ENCODE measurements at regions not wholly inside any gene's neighbourhood (a gene's known extent, or its start where the extent isn't known, plus 50 kb on each side); places are given as distances from the start of the nearest gene placed in this dataset.

DNA sequence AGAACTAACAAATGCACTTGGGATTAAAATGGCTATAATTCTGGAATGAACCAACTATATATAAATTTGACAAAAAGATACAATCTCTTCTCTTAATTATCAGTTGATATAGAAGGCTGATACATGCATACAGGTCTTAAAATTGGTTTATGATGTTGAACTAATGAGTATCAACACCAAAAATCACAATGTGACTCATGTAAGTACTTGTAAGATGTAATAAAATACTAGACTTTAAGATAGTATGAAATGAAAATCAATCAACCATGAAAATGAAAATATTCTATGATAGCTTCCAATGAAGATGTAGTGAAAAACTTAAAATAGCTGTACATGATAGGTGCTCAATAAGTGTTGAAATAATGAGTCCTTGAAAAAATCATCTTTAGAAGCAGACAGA is 116.6 kb upstream of the SOX5 start:
- intact Hi-C loops (cut with micrococcal nuclease) = no loop called here

DNA sequence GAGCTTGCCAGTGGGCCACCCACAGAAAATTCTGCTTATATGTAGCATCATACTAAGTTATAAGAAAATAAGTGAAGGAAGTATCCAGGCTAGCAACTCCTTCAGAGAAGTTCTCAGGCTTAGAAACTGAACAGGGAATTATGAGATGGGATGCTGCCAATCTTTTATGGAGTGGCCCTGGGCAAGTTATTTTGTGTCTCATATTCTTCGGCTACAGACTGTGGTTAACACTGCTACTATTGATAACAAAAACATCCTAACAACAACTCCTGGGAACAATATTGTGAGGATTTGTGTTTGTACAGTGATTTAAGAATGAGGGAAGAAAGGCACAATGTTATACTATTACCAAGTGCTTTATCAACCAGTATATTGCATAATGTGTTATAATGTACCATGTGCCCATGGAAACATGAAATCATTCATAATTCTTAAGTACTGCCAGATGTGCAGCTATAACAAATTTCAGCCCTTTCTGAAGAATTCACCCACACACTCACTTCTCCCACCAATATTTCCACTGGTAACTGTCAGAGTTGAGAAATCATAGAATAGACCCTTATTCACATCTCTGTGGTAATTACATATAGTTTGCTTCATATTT is 113.3 kb upstream of the SOX5 start:
- intact Hi-C loops (cut with micrococcal nuclease) = no loop called here

DNA sequence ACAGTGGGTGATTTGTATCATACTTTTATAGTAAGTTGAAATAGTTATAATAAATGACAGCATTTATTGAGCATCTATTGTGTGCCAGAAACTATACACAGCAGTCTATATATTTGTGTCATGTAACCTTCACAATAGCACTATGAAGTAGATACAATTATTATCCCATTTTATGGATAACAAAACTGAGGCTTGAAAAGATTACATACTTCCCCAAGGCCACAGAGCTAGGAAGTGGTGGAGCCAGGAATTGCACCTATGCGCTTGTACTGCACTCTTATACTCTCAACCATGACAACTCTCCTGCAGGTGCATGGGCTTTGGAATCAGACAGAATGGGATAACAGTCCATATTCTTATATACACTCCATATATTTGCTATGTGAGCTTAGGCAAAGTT is 110.6 kb upstream of the SOX5 start:
- intact Hi-C loops (cut with micrococcal nuclease) = no loop called here

DNA sequence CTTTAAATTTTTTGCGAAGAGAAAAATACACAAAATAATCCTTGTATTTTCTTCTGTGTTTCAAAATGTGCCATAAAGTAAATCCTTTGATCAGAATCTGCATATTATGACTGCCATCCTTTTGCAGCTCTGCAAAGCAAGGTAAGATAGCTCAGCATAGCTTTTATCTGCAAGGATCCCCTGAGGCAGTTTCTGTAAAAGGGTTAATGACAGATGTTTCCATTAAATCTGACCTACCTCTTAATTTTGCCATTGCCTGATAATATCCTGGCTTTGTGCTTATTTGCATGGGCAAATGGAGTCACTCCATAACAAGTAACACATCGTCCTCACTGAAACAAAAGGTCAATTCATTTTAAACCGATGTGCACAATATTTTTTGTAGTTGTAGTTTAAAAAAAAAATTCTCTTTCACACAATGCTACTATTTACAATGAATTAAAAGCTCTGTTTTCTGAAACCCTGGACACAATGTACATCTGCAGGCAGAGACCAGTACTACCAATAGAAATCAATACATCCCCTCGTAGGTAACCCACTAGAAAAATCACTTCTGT is 108.5 kb upstream of the SOX5 start:
- intact Hi-C loops (cut with micrococcal nuclease) = no loop called here

DNA sequence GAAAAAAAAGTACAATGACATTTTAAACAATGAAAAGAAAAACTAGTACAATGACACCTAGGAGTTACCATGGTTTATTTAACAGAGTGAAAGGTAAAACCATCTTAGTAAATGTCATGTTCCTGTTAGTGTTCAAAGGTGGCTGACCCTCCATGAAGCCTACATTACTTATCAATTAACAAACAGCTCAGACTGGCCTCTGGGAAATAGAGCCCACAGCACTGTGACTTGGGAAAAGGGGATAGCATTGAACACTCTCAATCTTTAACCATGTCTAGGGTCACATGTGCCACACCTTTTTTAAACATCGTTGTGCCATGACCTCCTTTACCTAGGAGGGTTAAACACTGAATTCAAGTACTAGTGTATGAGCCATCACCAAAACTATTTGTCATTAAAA is 106.3 kb upstream of the SOX5 start:
- intact Hi-C loops (cut with micrococcal nuclease) = no loop called here

DNA sequence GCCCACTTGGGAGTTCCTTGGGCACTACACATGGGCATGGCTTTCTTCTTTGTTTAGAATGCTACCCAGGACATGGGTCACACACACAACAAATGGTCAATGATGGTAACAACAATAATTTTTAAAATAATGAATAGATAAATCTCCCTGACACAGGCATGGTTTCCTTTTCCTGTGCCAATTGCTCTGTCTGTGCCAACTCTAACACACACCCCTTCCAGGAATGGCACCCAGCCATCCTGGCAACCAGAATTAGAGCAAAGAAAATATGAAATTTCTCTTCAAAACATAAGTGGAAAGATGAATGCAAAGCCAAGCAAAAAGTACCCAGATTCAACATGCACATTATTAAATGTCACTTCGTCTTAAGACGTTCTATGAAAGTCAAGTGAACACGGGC is 104.9 kb upstream of the SOX5 start:
- intact Hi-C loops (cut with micrococcal nuclease) = no loop called here

DNA sequence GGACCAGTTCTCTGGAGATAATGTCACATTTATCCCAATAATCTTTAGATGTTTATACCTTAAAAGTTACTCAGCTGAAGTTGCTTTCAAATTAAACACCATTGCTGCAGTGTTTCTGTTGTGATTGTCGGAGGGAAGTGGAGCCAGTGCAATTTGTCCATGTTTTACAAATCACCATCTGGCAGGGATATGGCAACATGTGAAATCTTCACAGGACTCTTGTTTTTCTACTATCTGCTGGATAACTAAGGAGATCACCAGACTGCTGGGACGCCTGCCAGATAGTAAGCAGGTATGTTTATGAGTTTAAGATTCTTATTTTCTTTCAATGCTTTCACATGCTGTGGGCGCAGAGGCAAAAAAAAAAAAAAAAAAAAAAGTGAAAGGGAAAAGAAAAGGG is 100.3 kb upstream of the SOX5 start:
- intact Hi-C loops (cut with micrococcal nuclease) = no loop called here

DNA sequence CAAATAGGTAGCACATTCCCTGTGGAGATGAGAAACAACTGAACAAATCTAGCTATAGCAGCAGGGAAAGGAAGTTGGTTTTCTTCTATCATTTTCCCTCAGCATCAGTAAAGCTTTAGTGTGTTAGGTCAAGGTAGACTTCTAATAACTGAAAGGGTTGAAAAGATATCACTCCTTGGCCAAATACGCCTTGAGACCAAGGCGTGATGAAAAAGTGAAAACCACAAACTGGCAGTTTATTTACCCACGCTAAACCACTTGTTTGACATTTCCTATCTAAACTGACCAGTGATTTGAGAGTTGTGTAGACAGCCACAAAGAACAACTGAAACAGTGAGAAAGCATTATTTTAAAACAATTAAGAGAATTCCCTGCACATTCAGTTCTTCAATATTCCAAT is 99.6 kb upstream of the SOX5 start:
- intact Hi-C loops (cut with micrococcal nuclease) = no loop called here

DNA sequence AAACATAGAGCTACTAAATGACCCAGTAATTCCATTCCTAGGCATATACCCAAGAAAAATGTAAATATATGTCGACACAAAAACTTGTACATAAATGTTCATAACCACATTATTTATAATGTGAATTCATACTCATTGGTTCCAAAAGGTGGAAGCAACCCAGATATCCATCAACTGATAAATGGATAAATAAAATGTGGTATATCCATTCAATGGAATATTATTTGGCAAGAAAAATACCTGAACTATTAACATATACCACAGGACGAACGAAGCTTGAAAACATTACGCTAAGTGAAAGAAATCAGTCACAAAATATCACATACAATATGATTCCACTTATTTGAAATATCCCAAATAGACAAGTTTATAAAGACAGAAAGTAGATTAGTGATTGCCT is 99.0 kb upstream of the SOX5 start:
- intact Hi-C loops (cut with micrococcal nuclease) = no loop called here

DNA sequence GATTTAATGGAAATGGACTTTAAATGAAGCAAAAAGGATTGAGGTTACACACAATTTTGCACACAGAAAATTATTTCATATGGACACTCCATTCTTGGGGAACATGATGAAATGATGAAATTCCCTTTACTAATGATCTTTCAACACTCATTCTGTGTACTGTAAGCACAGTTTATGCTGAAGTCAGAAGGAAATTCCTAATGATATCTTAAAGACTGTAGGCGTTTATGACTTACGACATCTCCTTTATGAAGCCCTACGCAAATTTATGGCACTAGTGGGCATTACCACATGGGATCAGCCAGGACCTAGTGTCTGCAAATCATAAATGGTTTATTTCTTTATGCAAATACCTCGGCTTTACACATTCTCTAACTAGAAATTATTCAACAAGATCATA is 97.9 kb upstream of the SOX5 start:
- intact Hi-C loops (cut with micrococcal nuclease) = no loop called here

DNA sequence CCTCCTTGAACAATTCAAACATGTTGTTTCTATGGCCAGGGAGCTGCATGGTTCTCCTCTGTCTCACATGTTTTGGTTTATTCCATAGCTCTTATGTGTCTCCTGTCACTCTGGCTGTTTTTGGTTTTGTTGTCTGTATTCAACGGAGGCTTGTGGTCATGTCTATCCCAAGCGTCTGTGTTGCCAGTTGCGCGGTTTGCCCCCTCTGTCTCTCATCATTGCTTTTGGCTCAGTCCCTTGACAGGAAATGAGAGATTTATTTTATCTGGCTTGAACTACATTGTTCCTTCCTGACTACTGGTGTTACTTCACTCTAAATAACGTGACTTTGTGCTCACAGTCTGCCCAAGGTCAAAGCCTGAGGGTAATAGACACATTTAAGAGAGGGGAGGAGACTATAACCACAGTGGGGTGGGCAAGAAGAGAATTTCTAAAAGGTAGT is 96.4 kb upstream of the SOX5 start:
- intact Hi-C loops (cut with micrococcal nuclease) = no loop called here

DNA sequence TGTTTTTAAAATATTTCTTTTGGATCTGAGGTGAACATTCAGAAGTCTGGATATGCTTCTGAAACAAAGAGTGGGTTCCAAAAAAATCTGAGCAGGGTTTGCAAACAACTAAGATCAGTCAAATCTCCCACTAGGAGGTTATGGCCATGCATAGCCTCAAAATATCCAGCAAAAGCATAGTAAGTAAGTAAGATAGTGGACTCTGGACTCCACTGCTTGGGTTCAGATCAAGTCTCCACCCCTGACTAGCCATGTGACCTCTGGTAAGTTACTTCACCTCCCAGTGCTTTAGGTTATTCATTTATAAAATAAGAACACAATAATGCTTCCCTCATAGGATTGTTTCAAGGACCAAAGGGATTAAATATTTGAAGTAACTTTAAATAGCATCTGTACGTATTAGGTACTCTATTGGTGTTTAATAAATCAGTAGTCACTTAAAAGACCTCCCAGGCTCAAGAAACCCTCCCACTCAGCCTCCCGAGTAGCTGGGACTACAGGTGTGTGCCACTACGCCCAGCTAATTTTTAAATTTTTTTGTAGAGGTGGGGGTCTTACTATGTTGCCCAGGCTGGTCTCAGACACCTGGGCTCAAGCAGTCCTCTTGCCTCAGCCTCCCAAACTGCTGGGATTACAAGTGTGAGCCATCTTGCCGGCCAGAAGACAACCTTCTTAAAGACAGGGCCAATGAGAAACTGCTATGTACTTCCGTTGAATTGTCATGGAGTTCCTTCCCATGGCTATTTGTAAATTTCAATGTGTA is 95.7 kb upstream of the SOX5 start:
- intact Hi-C loops (cut with micrococcal nuclease) = no loop called here

DNA sequence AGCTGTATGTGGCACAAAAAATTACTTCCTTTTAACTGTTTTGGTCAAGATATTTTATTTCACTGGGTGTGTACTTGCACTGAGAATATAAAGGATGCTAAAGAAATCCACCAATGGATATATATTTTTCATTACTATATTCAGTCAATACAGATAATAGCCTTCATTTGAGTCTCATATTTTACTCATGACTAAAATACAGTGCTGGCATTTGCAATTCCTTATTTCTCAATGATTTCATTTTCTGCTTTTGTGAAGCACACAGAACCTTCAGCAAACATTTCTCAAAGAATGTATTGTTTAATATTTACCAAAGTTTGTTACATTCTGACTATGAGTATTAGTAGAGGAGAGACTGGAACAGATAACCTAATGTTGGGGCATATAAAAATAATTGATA is 93.2 kb upstream of the SOX5 start:
- intact Hi-C loops (cut with micrococcal nuclease) = no loop called here

DNA sequence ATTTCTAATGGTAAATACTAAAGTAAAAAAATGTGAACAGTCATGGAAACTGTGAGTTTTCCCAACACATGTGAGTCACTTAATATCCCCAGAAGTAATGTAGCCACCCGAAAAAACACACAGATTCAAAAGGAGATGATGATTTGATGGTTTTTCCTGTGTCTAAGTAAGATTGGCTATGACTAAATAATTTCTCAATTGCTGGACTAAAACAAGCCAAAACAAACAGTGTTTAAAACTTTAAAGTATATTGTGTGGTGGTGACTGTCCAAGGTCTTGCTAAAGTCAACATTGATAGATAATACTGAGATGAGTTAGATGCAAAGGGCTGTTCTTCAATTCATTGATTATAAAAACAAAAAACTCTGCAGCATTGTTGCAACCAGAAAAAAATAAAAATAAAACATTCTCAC is 89.6 kb upstream of the SOX5 start:
- intact Hi-C loops (cut with micrococcal nuclease) = no loop called here

DNA sequence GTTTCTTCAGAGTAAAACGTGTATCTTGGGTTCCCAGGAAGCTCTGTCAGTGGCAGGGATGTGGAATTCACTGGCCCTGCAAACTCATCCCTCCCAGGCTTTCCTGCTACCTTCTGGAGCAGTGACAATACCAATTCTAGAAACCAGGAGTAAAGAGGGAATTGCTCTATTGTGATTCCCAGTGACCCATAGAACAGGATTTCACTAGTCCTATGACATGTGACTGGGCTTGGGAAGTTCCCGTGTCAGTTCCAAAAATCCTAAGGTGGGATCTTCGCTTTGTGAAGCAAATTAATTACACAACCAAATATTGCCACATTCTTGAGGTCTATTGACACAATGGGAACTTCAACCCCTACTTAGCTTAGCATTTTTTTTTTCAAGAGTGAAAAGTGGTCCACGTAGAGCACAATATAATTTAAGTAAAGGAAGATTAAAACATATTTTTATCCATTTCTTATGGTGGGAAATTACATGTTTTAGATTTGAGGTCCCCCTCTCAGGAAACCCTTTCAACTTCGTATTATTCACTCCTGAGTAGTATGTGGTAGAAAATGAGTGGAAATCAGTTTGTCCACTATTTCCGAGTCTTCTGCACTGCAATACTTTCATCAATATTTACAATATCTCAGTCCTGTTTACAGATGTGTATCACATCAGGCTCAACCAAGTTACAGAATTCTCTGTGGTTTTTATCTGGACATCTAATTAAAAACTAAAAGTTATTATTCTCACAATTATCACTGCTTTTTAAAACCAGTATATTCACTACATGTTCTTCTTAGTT is 88.9 kb upstream of the SOX5 start:
- intact Hi-C loops (cut with micrococcal nuclease) = no loop called here

DNA sequence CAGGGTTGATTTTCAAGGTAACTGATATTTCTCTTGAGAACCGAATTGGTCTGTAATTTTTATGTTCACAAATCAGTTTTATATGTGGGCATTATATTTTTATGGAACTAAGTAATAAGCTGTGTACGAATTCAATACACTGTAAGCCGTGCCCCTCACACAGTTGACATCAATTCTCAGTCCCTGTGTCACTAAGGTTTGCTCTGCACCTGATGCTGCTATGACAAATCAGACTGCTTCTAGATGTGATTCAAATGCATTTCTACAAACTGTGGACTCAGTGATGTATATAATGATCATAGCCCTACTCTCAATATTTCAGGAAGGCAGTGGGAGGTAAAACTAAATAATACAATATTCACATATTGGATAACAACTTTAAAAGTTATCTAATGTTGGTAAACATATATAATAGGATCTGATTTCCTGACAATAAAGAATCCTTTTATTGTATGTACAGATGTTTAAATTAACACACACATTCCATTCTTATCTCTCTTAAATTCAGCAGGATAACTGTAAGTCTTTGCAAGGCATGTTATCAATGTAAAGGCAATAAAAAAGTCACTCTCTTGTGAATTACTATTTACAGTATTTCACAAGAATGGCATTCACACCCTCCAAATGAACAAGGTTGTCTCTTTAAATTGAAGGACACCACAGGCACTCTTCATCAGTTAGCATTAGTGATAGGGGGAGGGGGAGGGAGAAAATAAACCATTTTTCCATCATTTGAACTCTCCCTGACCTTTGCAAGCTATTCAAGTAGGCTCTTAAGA is 87.2 kb upstream of the SOX5 start:
- intact Hi-C loops (cut with micrococcal nuclease) = no loop called here

DNA sequence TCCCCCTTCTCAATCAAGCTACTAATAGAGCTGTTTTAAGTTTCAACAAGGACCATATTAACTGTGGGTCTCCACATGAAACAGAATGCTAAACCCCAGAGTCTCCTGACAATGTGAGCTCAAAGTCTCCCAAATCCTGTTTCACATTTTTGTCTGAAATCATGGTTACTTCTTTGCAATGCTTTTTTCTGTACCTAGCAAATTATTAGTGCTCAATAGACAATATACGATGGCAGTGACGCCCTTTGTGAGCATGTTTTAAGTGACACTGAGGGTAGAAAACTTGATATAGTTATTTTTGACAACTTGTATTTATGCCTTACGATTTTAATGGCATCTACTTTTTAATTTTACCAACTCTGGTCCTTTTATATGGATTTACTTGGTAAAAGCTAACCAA is 85.4 kb upstream of the SOX5 start:
- intact Hi-C loops (cut with micrococcal nuclease) = no loop called here

DNA sequence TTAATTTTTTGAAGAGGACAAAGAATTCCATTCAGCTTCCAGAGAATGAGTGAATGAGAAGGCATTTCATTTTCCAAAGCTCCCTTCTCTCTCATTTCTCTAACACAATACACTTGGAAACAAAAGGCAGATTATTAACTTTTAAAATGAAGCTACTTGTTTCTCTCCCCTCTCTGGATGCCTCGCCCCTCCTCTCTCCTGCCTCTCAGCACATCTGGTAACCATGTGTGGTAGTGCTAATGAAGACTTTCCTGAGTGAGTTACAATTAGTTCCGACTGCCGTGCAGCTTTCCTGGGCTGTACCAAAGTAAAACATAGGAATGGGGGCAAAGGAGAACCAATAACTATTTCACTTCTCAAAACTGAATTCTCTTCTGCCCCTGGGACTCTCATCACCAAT is 84.7 kb upstream of the SOX5 start:
- intact Hi-C loops (cut with micrococcal nuclease) = no loop called here

DNA sequence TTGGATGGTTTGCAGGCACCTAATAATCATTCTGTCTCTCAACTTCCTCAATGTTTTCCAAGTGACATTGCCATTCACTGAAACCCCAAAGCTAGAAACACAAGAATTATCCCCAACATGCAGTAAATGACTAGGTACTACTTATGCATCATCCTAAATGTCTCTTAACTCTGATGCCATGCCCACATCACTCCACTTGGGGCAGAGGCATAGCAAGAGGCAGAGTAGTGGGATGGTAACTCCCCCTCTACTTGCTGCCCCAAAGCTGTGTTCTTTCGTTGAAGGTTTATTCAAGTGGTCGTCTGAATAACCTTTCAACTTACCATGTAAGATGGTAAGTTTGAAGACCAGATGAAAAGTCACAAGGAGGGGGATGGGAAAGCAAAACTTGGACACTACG is 77.9 kb upstream of the SOX5 start:
- intact Hi-C loops (cut with micrococcal nuclease) = no loop called here

DNA sequence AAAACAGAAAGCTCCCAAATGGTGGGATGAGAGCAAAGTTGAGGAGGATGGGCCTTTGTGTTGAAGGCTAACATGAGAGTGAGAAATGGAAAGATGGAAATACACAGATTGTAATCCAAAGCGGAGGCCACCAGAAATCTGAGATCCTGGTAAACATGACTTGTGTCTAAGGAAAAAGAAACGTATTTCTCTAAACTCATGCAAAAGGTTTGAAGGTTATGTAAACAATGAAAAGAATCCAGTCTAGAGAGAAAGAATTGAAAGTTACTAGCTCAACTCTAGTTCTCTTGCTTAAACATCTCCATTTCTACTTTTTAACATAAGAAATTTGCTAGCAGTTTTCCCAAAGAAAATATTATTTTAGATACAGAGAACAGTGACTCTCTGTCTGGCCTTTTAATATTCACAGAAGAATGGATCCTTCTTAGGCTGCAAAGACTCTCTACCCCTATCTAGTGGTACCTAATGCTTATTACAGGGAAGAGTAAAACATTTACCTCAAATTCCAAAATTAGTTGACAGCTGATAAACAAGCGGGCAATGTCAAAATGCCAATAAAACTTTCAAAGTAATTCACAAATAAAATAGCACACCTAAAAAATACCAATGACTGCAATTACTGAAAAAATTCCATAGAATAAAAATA is 75.8 kb upstream of the SOX5 start:
- intact Hi-C loops (cut with micrococcal nuclease) = no loop called here

DNA sequence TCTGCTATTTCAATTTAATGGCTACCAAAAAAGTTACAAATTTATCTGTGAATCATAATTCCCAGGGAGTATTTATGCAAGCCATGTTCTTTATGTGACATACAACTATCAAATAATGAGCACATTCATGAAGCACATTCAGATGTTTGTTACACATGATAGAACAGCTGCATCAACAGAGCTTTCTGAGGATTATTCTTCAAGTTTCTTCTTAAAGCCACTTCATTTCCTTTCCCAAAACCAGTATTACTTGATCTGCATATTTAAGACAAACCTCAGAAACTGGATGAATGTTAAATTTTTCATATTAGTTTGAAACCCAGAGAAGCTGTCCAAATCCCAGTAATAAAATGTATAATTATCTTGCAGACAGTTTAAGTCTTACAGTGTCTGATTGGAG is 73.6 kb upstream of the SOX5 start:
- intact Hi-C loops (cut with micrococcal nuclease) = no loop called here
